Cardiac fibroblast (primary cell): ENCODE measurements at regions not wholly inside any gene's neighbourhood (a gene's known extent, or its start where the extent isn't known, plus 50 kb on each side); places are given as distances from the start of the nearest gene placed in this dataset.
"Not testable (repeated sequence)": the region's sequence is repeated elsewhere in the genome, so short reads cannot be mapped to it uniquely, and the experiment has no call there.

ENCODE experiments used
- DNase-seq, 2 donors: peaks; one replicate each; pipeline versions ENCODE4 v3.0.0 to v3.0.0-alpha.2; 2010; ENCODE audit warnings: low read depth in 2 of 2
- H3K4me3 ChIP-seq, 2 donors: replicated peaks in 1 of 2; 1 replicate in 1 of 2; 2 replicates in 1 of 2; pipeline ENCODE4 v1.5.1; 2011; ENCODE audit warnings: low read depth in 2 of 2, low read length in 2 of 2, mild to moderate bottlenecking in 2 of 2, moderate library complexity in 1 of 2

- DNase-seq, H3K4me3 ChIP-seq: not testable (repeated sequence)
These were observed 187.4 kb upstream of the C1QTNF3 start for GRCh38 chr5:34230402-34230801.

- peak overlapping the region in 1 of 2 donors; percentile 33 for H3K4me3 ChIP-seq
These were observed 200.8 kb upstream of the C1QTNF3 start for GRCh38 chr5:34243802-34244201.

GRCh38 chr5:34244281-34245031, 201.4 kb upstream of the C1QTNF3 start:
- peak; percentile 22 to 67 for DNase-seq
- H3K4me3 ChIP-seq, result peak overlapping the region; percentile 15 to 40

More at GRCh38 chr5:34243802-34244201, 200.8 kb upstream of the C1QTNF3 start:
- not testable (repeated sequence) for DNase-seq

- peak overlapping the region; percentile 15 to 40 for H3K4me3 ChIP-seq
- not testable (repeated sequence) for DNase-seq
These were observed 202.0 kb upstream of the C1QTNF3 start for GRCh38 chr5:34245032-34245394.

- H3K4me3 ChIP-seq, result not testable (repeated sequence)
- DNase-seq, result peak in 1 of 2 donors; percentile 8
These were observed 202.8 kb upstream of the C1QTNF3 start for GRCh38 chr5:34245813-34246212.

GRCh38 chr5:34258598-34258997, 215.6 kb upstream of the C1QTNF3 start:
- DNase-seq, H3K4me3 ChIP-seq: not testable (repeated sequence)

GRCh38 chr5:34261020-34261419, 218.0 kb upstream of the C1QTNF3 start:
- DNase-seq, H3K4me3 ChIP-seq: not testable (repeated sequence)

- not testable (repeated sequence) for H3K4me3 ChIP-seq, DNase-seq
These were observed 223.1 kb upstream of the C1QTNF3 start for GRCh38 chr5:34266151-34266550.

GRCh38 chr5:34296759-34297158, 253.7 kb upstream of the C1QTNF3 start:
- not testable (repeated sequence) for H3K4me3 ChIP-seq, DNase-seq

GRCh38 chr5:34329201-34329600, 286.2 kb upstream of the C1QTNF3 start:
- DNase-seq, result peak in 1 of 2 donors; percentile 9
- not testable (repeated sequence) for H3K4me3 ChIP-seq

GRCh38 chr5:34329611-34330108, 286.6 kb upstream of the C1QTNF3 start:
- not testable (repeated sequence) for H3K4me3 ChIP-seq
- peak; percentile 0 to 34 for DNase-seq

GRCh38 chr5:34331928-34332454, 289.0 kb upstream of the C1QTNF3 start:
- H3K4me3 ChIP-seq, DNase-seq: not testable (repeated sequence)

- not testable (repeated sequence) for DNase-seq, H3K4me3 ChIP-seq
These were observed 296.5 kb upstream of the C1QTNF3 start for GRCh38 chr5:34339408-34340001.

GRCh38 chr5:34354440-34354839, 301.7 kb upstream of the RAI14 start:
- DNase-seq, H3K4me3 ChIP-seq: not testable (repeated sequence)

- H3K4me3 ChIP-seq, DNase-seq: not testable (repeated sequence)
These were observed 284.7 kb upstream of the RAI14 start for GRCh38 chr5:34371417-34371816.

- not testable (repeated sequence) for H3K4me3 ChIP-seq, DNase-seq
These were observed 284.3 kb upstream of the RAI14 start for GRCh38 chr5:34371817-34372216.

- DNase-seq, H3K4me3 ChIP-seq: not testable (repeated sequence)
These were observed 283.4 kb upstream of the RAI14 start for GRCh38 chr5:34372739-34373138.

GRCh38 chr5:34377651-34378050, 278.5 kb upstream of the RAI14 start:
- peak in 1 of 2 donors; percentile 35 for DNase-seq
- not testable (repeated sequence) for H3K4me3 ChIP-seq

- DNase-seq, H3K4me3 ChIP-seq: not testable (repeated sequence)
These were observed 277.6 kb upstream of the RAI14 start for GRCh38 chr5:34378498-34378897.
